HCT116 (cell line): ENCODE measurements at regions not wholly inside any gene's neighbourhood (a gene's known extent, or its start where the extent isn't known, plus 50 kb on each side); places are given as distances from the start of the nearest gene placed in this dataset.

ENCODE experiments used
- ATAC-seq: fragments of 200-7000 bp; cut with Tn5 transposase; 2 replicates; pipeline ENCODE4 v1.9.1; 2020; ENCODE audit warnings: mild to moderate bottlenecking, moderate library complexity
- BruUV-seq: library from RNA; stranded (reverse); fragments of 400-500 nt; replicated peaks from 2 replicates; lab custom pipeline; 2021; lab: Mats Ljungman, UMichigan
- CTCF ChIA-PET: fragments of 300-600 bp; sonication (Branson Sonifier 250); formaldehyde crosslinking; loops from one replicate; lab custom pipeline; 2021; ENCODE audit warnings: antibody characterized with exemption; lab: Charles Lee
- POLR2A ChIA-PET: fragments of 300-600, 350-600 bp; sonication (Branson Sonifier 250); formaldehyde crosslinking; loops from one replicate; lab custom pipeline; 2021; ENCODE audit warnings: antibody characterized with exemption; lab: Charles Lee
- RAD21 ChIA-PET, 2 experiments: fragments of 300-600 bp; sonication (Branson Sonifier 250); formaldehyde crosslinking; loops; one replicate each; lab custom pipeline; 2023; ENCODE audit warnings: low total read pairs in 2 of 2; ENCODE audit not compliant: uncharacterized antibody in 2 of 2, unreplicated experiment in 2 of 2, low non-redundant PET in 1 of 2; lab: Charles Lee
- DNase-seq: peaks from one replicate; pipeline ENCODE4 v3.0.0-alpha.2; 2010; ENCODE audit warnings: low read depth, low spot score
- H2AFZ ChIP-seq: fragments of 200-600 bp; shearing (Covaris generic), sonication (generic); 2 replicates; pipeline ENCODE4 v1.6.1; 2017; ENCODE audit warnings: low read depth, mixed run types, mixed read lengths, antibody characterized with exemption, low read length; ENCODE audit not compliant: poor library complexity, severe bottlenecking
- H3K27ac ChIP-seq: 2 replicates; pipeline ENCODE4 v1.5.1; 2012; ENCODE audit warnings: low read depth, low read length
- H3K27me3 ChIP-seq: fragments of 200-600 bp; sonication (generic); 2 replicates; pipeline ENCODE4 v1.6.1; 2016; ENCODE audit warnings: mixed run types, low read length, mixed read lengths; ENCODE audit not compliant: insufficient read depth
- H3K36me3 ChIP-seq, 2 experiments: fragments of 200-500 bp in 1 of 2; fragments of 200-600 bp in 1 of 2; sonication (Bioruptor generic) in 1 of 2; sonication (generic) in 1 of 2; 2 replicates each; pipeline versions ENCODE4 v1.5.1 to v1.6.1; 2014 to 2016; ENCODE audit warnings: low read length in 2 of 2, inconsistent platforms in 1 of 2, mixed read lengths in 1 of 2, mixed run types in 1 of 2; ENCODE audit not compliant: insufficient read depth in 2 of 2, control insufficient read depth in 1 of 2
- H3K4me1 ChIP-seq, 2 experiments: fragments of 200-600 bp in 1 of 2; sonication (generic) in 1 of 2; 2 replicates each; pipeline versions ENCODE4 v1.5.1 to v1.6.1; 2012 to 2017; ENCODE audit warnings: low read length in 2 of 2, inconsistent platforms in 1 of 2, mild to moderate bottlenecking in 1 of 2, mixed read lengths in 1 of 2, mixed run types in 1 of 2, moderate library complexity in 1 of 2; ENCODE audit not compliant: insufficient read depth in 2 of 2, control insufficient read depth in 1 of 2
- H3K4me2 ChIP-seq: fragments of 200-600 bp; sonication (generic); 2 replicates; pipeline ENCODE4 v1.6.1; 2017; ENCODE audit warnings: mixed run types, low read length, mixed read lengths
- H3K4me3 ChIP-seq, 2 experiments: fragments of 200-600 bp in 1 of 2; sonication (generic) in 1 of 2; replicated peaks in 1 of 2; 2 replicates each; pipeline ENCODE4 v1.5.1; 2011 to 2016; ENCODE audit warnings: low read length in 2 of 2, control low read depth in 1 of 2, low read depth in 1 of 2, mild to moderate bottlenecking in 1 of 2, mixed read lengths in 1 of 2, mixed run types in 1 of 2
- H3K79me2 ChIP-seq: fragments of 200-600 bp; sonication (generic); 2 replicates; pipeline ENCODE4 v1.6.1; 2017; ENCODE audit warnings: mild to moderate bottlenecking, mixed run types, low read length, moderate library complexity, mixed read lengths; ENCODE audit not compliant: insufficient read depth
- H3K9ac ChIP-seq: fragments of 200-600 bp; sonication (generic); 2 replicates; pipeline ENCODE4 v1.6.1; 2016; ENCODE audit warnings: low read length, mixed read lengths
- H3K9me2 ChIP-seq: fragments of 200-600 bp; sonication (generic), shearing (Covaris generic); 2 replicates; pipeline ENCODE4 v1.6.1; 2017; ENCODE audit warnings: mixed run types, mild to moderate bottlenecking, moderate library complexity; ENCODE audit not compliant: insufficient read depth
- H3K9me3 ChIP-seq, 2 experiments: fragments of 200-500 bp in 1 of 2; fragments of 200-600 bp in 1 of 2; sonication (Bioruptor generic) in 1 of 2; sonication (generic) in 1 of 2; 2 replicates each; pipeline ENCODE4 v1.6.1; 2014 to 2017; ENCODE audit warnings: low read length in 2 of 2, mixed read lengths in 2 of 2, inconsistent platforms in 1 of 2, low read depth in 1 of 2, mild to moderate bottlenecking in 1 of 2, mixed run types in 1 of 2, moderate library complexity in 1 of 2; ENCODE audit not compliant: control insufficient read depth in 1 of 2, insufficient read depth in 1 of 2
- H4K20me1 ChIP-seq: fragments of 200-600 bp; sonication (generic), shearing (Covaris generic); 2 replicates; pipeline ENCODE4 v1.6.1; 2017; ENCODE audit warnings: mixed run types, mild to moderate bottlenecking, moderate library complexity; ENCODE audit not compliant: insufficient read depth
- CEBPB ChIP-seq: IDR thresholded peaks from 2 replicates; pipeline ENCODE4 v1.6.1; 2012; ENCODE audit warnings: low read depth
- EGR1 ChIP-seq: IDR thresholded peaks from 2 replicates; pipeline ENCODE4 v1.6.1; 2012; ENCODE audit warnings: low read depth
- EZH2 ChIP-seq: fragments of 200-600 bp; sonication (generic); IDR thresholded peaks from 2 replicates; pipeline ENCODE4 v1.6.1; 2017; ENCODE audit warnings: antibody characterized with exemption, mixed run types
- FOSL1 ChIP-seq: IDR thresholded peaks from 2 replicates; pipeline ENCODE4 v1.6.1; 2012; ENCODE audit warnings: low read depth
- POLR2A ChIP-seq: IDR thresholded peaks from 2 replicates; pipeline ENCODE4 v1.7.0; 2011; ENCODE audit warnings: borderline replicate concordance; ENCODE audit not compliant: insufficient read depth, insufficient read length; ENCODE audit errors: extremely low read depth
- POLR2AphosphoS5 ChIP-seq: IDR thresholded peaks from 2 replicates; pipeline ENCODE4 v1.6.1; 2011; ENCODE audit warnings: mild to moderate bottlenecking, low read depth, low read length, moderate library complexity
- RAD21 ChIP-seq: IDR thresholded peaks from 2 replicates; pipeline ENCODE4 v1.6.1; 2012; ENCODE audit warnings: low read depth, mild to moderate bottlenecking
- SIN3A ChIP-seq: IDR thresholded peaks from 2 replicates; pipeline ENCODE4 v1.6.1; 2012; ENCODE audit warnings: low read depth
- SP1 ChIP-seq: IDR thresholded peaks from 2 replicates; pipeline ENCODE4 v1.6.1; 2012; ENCODE audit warnings: low read depth
- SRF ChIP-seq: IDR thresholded peaks from 2 replicates; pipeline ENCODE4 v1.6.1; 2012; ENCODE audit warnings: low read depth
- TCF7L2 ChIP-seq: IDR thresholded peaks from 2 replicates; pipeline ENCODE4 v1.7.0; 2011; ENCODE audit warnings: borderline replicate concordance, inconsistent platforms; ENCODE audit not compliant: insufficient read depth, insufficient read length; ENCODE audit errors: extremely low read depth
- YY1 ChIP-seq: IDR thresholded peaks from 2 replicates; pipeline ENCODE4 v1.6.1; 2011; ENCODE audit warnings: low read length, low read depth, moderate library complexity, mild to moderate bottlenecking; ENCODE audit not compliant: insufficient replicate concordance; ENCODE audit errors: extremely low read depth
- ZFX ChIP-seq: fragments of 450-650 bp; IDR thresholded peaks from 2 replicates; pipeline ENCODE4 v1.6.1; 2017
- ZNF274 ChIP-seq: fragments of 200-500 bp; sonication (Bioruptor generic); IDR thresholded peaks from 2 replicates; pipeline ENCODE4 v1.6.1; 2014; ENCODE audit warnings: mild to moderate bottlenecking, low read depth, low read length, inconsistent platforms
- intact Hi-C: fragments of 100-400 bp; cut with micrococcal nuclease; formaldehyde crosslinking; loops from 2 replicates; pipeline ENCODE4 v1.10.0; 2022
- TF ChIP-seq, protein P1 (sequence below): IDR thresholded peaks from 2 replicates; pipeline ENCODE4 v1.6.1; 2011; ENCODE audit warnings: mild to moderate bottlenecking, low read length, moderate library complexity; ENCODE audit not compliant: insufficient replicate concordance; ENCODE audit errors: extremely low read depth
- TF ChIP-seq, protein P2 (sequence below), 3 experiments: fragments of 200-600 bp in 1 of 3; sonication (generic) in 1 of 3; IDR thresholded peaks in 2 of 3; conservative IDR thresholded peaks in 1 of 3; 2 replicates each; pipeline ENCODE4 v1.5.1; 2012 to 2017; ENCODE audit warnings: low read depth in 2 of 3, low read length in 2 of 3, antibody characterized with exemption in 1 of 3, borderline replicate concordance in 1 of 3, control low read depth in 1 of 3, mild to moderate bottlenecking in 1 of 3, mixed read lengths in 1 of 3, mixed run types in 1 of 3, moderate library complexity in 1 of 3; ENCODE audit not compliant: insufficient read depth in 1 of 3

- intact Hi-C loops, result no loop called here
- Histone ChIP-seq H3K4me1 (0 out of 4 replicates have a peak, but pooled peaks cover 0 to 2% of the 10 kb centered on the region in 2 experiments), H3K9ac (no peak overlapping the region), H4K20me1 (no peaks in the 10 kb centered on the region), H3K79me2 (no peaks in the 10 kb centered on the region), H3K36me3 (no peaks in the 10 kb centered on the region), H2AFZ (no peak overlapping the region), H3K9me2 (no peaks in the 10 kb centered on the region), H3K27ac (no peak overlapping the region), H3K27me3 (no peaks in the 10 kb centered on the region), H3K9me3 (no peaks in the 10 kb centered on the region), H3K4me2 (no peak overlapping the region), H3K4me3 (no peak overlapping the region)
- POLR2A ChIA-PET, result no interaction called here
- DNase-seq (no peak), ATAC-seq (no peak)
- no peak for TF ChIP-seq EGR1
- TF ChIP-seq RAD21, result no peak
- no peak for TF ChIP-seq POLR2AphosphoS5
- no peak for TF ChIP-seq POLR2A
- TF ChIP-seq, protein P1, sequence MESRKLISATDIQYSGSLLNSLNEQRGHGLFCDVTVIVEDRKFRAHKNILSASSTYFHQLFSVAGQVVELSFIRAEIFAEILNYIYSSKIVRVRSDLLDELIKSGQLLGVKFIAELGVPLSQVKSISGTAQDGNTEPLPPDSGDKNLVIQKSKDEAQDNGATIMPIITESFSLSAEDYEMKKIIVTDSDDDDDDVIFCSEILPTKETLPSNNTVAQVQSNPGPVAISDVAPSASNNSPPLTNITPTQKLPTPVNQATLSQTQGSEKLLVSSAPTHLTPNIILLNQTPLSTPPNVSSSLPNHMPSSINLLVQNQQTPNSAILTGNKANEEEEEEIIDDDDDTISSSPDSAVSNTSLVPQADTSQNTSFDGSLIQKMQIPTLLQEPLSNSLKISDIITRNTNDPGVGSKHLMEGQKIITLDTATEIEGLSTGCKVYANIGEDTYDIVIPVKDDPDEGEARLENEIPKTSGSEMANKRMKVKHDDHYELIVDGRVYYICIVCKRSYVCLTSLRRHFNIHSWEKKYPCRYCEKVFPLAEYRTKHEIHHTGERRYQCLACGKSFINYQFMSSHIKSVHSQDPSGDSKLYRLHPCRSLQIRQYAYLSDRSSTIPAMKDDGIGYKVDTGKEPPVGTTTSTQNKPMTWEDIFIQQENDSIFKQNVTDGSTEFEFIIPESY, result no peak
- TF ChIP-seq SRF, result no peak
- no peak for TF ChIP-seq CEBPB
- no peak for TF ChIP-seq FOSL1
- TF ChIP-seq ZNF274, result no peak
- TF ChIP-seq, protein P2, sequence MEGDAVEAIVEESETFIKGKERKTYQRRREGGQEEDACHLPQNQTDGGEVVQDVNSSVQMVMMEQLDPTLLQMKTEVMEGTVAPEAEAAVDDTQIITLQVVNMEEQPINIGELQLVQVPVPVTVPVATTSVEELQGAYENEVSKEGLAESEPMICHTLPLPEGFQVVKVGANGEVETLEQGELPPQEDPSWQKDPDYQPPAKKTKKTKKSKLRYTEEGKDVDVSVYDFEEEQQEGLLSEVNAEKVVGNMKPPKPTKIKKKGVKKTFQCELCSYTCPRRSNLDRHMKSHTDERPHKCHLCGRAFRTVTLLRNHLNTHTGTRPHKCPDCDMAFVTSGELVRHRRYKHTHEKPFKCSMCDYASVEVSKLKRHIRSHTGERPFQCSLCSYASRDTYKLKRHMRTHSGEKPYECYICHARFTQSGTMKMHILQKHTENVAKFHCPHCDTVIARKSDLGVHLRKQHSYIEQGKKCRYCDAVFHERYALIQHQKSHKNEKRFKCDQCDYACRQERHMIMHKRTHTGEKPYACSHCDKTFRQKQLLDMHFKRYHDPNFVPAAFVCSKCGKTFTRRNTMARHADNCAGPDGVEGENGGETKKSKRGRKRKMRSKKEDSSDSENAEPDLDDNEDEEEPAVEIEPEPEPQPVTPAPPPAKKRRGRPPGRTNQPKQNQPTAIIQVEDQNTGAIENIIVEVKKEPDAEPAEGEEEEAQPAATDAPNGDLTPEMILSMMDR (IDR thresholded peaks at IDR 0.05 in 2 of 3, conservative IDR thresholded peaks at IDR 0.05 in 1 of 3; ENCODE audit: borderline replicate concordance in 1 of 3, insufficient read depth in 1 of 3, low read depth in 2 of 3, low read length in 2 of 3), result no peak
- no peak for TF ChIP-seq EZH2
- no peak for TF ChIP-seq SP1
- no peak for TF ChIP-seq YY1
- TF ChIP-seq ZFX, result no peak
- TF ChIP-seq TCF7L2, result no peak
- TF ChIP-seq SIN3A, result no peak
- RAD21 ChIA-PET, result no interaction called here
- CTCF ChIA-PET, result no interaction called here
- BruUV-seq, result no TSS peak
Measured at GRCh38 chr21:17444828-17445227, 68.0 kb upstream of the CXADR start.
